HepG2 (cell line): ENCODE measurements at regions not wholly inside any gene's neighbourhood (a gene's known extent, or its start where the extent isn't known, plus 50 kb on each side); places are given as distances from the start of the nearest gene placed in this dataset.

Experiments used
- ARID5B ChIP-seq: IDR thresholded peaks from 2 replicates; pipeline ENCODE4 v1.4.0; 2020; ENCODE audit warnings: mild to moderate bottlenecking, missing genetic modification reagents
- CEBPG ChIP-seq: IDR thresholded peaks from 2 replicates; pipeline ENCODE4 v1.6.1; 2016
- FOXA3 ChIP-seq: IDR thresholded peaks from 2 replicates; pipeline ENCODE4 v1.6.1; 2016; ENCODE audit warnings: missing genetic modification reagents, missing compliant biosample characterization
- GATAD2A ChIP-seq: IDR thresholded peaks from 2 replicates; pipeline ENCODE4 v1.6.1; 2016
- HDAC1 ChIP-seq: sonication (generic); formaldehyde crosslinking; IDR thresholded peaks from 2 replicates; pipeline ENCODE4 v1.5.1; 2020; ENCODE audit warnings: mild to moderate bottlenecking, missing genetic modification reagents
- HIVEP1 ChIP-seq: sonication (generic); formaldehyde crosslinking; IDR thresholded peaks from 2 replicates; pipeline ENCODE4 v1.4.0; 2020; ENCODE audit warnings: mild to moderate bottlenecking, missing genetic modification reagents
- HMG20A ChIP-seq: IDR thresholded peaks from 2 replicates; pipeline ENCODE4 v1.6.1; 2016; ENCODE audit warnings: borderline replicate concordance
- HNF4A ChIP-seq: sonication (generic); formaldehyde crosslinking; IDR thresholded peaks from 2 replicates; pipeline ENCODE4 v1.4.0; 2020; ENCODE audit warnings: missing genetic modification reagents
- KLF11 ChIP-seq: IDR thresholded peaks from 2 replicates; pipeline ENCODE4 v1.6.1; 2016; ENCODE audit warnings: missing compliant biosample characterization
- NFATC3 ChIP-seq: sonication (generic); formaldehyde crosslinking; IDR thresholded peaks from 2 replicates; pipeline ENCODE4 v1.5.1; 2020; ENCODE audit warnings: mild to moderate bottlenecking, missing genetic modification reagents
- NFIC ChIP-seq: IDR thresholded peaks from 2 replicates; pipeline ENCODE4 v1.6.1; 2012; ENCODE audit warnings: mild to moderate bottlenecking, low read length, inconsistent platforms
- NR2F6 ChIP-seq, 2 experiments: IDR thresholded peaks; 2 replicates each; pipeline ENCODE4 v1.6.1; 2016; ENCODE audit warnings: antibody characterized with exemption in 1 of 2, mild to moderate bottlenecking in 1 of 2
- RARA ChIP-seq: IDR thresholded peaks from 2 replicates; pipeline ENCODE4 v1.6.1; 2016; ENCODE audit warnings: missing genetic modification reagents, missing compliant biosample characterization
- SMARCE1 ChIP-seq: fragments of 450-650 bp; IDR thresholded peaks from 2 replicates; pipeline ENCODE4 v1.6.1; 2017; ENCODE audit warnings: borderline replicate concordance
- SOX13 ChIP-seq, 3 experiments: fragments of 450-650 bp in 1 of 3; sonication (generic) in 1 of 3; formaldehyde crosslinking in 1 of 3; IDR thresholded peaks in 2 of 3; conservative IDR thresholded peaks in 1 of 3; 2 replicates each; pipeline versions ENCODE4 v1.5.0 to v1.6.1; 2016 to 2020; ENCODE audit warnings: antibody characterized with exemption in 1 of 3, mild to moderate bottlenecking in 1 of 3, missing compliant biosample characterization in 1 of 3, missing genetic modification reagents in 1 of 3, moderate library complexity in 1 of 3
- SOX5 ChIP-seq: IDR thresholded peaks from 2 replicates; pipeline ENCODE4 v1.6.1; 2016; ENCODE audit warnings: borderline replicate concordance
- SOX6 ChIP-seq, 2 experiments: fragments of 450-650 bp in 1 of 2; sonication (generic) in 1 of 2; formaldehyde crosslinking in 1 of 2; IDR thresholded peaks; 2 replicates each; pipeline versions ENCODE4 v1.4.0 to v1.6.1; 2017 to 2020; ENCODE audit warnings: antibody characterized with exemption in 1 of 2, mild to moderate bottlenecking in 1 of 2, missing genetic modification reagents in 1 of 2
- TBL1XR1 ChIP-seq: fragments of 150-350 bp; IDR thresholded peaks from 2 replicates; pipeline ENCODE4 v1.6.1; 2014; ENCODE audit warnings: borderline replicate concordance, low read length; ENCODE audit not compliant: partially characterized antibody
- ZNF124 ChIP-seq: sonication (generic); formaldehyde crosslinking; IDR thresholded peaks from 2 replicates; pipeline ENCODE4 v1.4.0; 2020; ENCODE audit warnings: missing genetic modification reagents
- ZNF652 ChIP-seq: IDR thresholded peaks from 2 replicates; pipeline ENCODE4 v1.6.1; 2016; ENCODE audit warnings: low read depth, borderline replicate concordance
- ZNF670 ChIP-seq: sonication (generic); formaldehyde crosslinking; IDR thresholded peaks from 2 replicates; pipeline ENCODE4 v1.8.0; 2022; ENCODE audit warnings: mild to moderate bottlenecking, missing genetic modification reagents, borderline replicate concordance
- TF ChIP-seq, protein P1 (sequence below): IDR thresholded peaks from 2 replicates; pipeline ENCODE4 v1.6.1; 2016; ENCODE audit warnings: missing genetic modification reagents, missing compliant biosample characterization
- TF ChIP-seq, protein P2 (sequence below): fragments of 450-650 bp; IDR thresholded peaks from 2 replicates; pipeline ENCODE4 v1.6.1; 2017; ENCODE audit warnings: mild to moderate bottlenecking

DNA sequence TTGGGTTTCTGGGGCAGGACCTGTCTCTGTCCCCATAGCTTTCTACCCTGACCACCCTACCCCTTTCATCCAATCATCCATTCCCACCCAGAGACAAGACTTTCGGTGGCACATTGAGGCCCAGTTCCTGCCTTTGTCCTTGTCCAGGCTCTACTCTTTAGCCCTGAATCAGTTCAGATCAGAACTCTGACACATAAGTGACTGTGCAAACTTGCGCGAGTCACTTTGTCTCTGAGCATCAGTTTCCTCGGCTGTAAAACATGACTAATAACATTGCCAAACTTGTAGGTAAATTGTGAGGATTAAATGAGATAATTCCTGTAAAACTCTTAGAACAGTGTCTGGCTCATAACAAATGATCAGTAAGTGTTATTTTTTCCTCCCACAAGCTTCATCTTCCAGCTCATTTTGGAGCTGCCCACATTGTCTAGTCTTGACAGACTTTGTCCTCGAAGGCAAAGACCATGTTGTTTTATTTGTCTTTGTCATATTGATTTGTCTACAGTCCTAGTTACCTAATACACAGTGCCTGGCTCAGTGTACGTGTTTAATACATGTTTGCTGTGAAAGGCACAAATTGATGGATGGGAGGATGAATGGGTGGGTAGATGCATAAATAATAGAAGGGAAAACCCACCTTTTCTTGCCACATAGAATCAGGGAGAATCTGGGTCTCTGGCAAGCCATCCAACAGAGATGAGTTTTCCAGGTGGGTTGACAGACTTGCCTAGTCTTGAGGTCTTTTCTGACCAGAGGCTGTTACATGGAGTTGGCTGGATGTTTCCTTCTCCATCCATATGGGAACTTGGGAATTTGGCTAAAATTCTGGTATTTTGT is 262.9 kb downstream of the OMA1 start (continued):
- peak; percentile 43; the same call in 1 of the 2 replicates for TF ChIP-seq ARID5B (CRISPR knock-in tag)
- peak; percentile 42; the same call in 1 of the 2 replicates for TF ChIP-seq RARA (CRISPR knock-in tag)
- TF ChIP-seq HIVEP1: no peak
- no peak for TF ChIP-seq SOX13 (IDR thresholded peaks at IDR 0.05)
- peak in 1 of 2 experiments; percentile 18; a peak in 1 of 4 replicates for TF ChIP-seq SOX13 (CRISPR knock-in tag; conservative IDR thresholded peaks at IDR 0.05 in 1 of 2, IDR thresholded peaks at IDR 0.05 in 1 of 2)
- TF ChIP-seq NFATC3 (CRISPR knock-in tag): no peak
- peak; percentile 55; the same call in 1 of the 2 replicates for TF ChIP-seq FOXA3
- 0 out of 2 replicates have a peak, but pooled peaks have one; percentile 19 for TF ChIP-seq HMG20A (CRISPR knock-in tag)
- peak; percentile 48; the same call in 1 of the 2 replicates for TF ChIP-seq GATAD2A (CRISPR knock-in tag)
- TF ChIP-seq NR2F6 (IDR thresholded peaks at IDR 0.05): no peak
- TF ChIP-seq NR2F6 (CRISPR knock-in tag; IDR thresholded peaks at IDR 0.05): no peak
- TF ChIP-seq ZNF652 (CRISPR knock-in tag): no peak
- TF ChIP-seq, protein P1, sequence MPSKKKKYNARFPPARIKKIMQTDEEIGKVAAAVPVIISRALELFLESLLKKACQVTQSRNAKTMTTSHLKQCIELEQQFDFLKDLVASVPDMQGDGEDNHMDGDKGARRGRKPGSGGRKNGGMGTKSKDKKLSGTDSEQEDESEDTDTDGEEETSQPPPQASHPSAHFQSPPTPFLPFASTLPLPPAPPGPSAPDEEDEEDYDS (CRISPR knock-in tag): no peak
- TF ChIP-seq KLF11 (CRISPR knock-in tag): no peak
- TF ChIP-seq, protein P2, sequence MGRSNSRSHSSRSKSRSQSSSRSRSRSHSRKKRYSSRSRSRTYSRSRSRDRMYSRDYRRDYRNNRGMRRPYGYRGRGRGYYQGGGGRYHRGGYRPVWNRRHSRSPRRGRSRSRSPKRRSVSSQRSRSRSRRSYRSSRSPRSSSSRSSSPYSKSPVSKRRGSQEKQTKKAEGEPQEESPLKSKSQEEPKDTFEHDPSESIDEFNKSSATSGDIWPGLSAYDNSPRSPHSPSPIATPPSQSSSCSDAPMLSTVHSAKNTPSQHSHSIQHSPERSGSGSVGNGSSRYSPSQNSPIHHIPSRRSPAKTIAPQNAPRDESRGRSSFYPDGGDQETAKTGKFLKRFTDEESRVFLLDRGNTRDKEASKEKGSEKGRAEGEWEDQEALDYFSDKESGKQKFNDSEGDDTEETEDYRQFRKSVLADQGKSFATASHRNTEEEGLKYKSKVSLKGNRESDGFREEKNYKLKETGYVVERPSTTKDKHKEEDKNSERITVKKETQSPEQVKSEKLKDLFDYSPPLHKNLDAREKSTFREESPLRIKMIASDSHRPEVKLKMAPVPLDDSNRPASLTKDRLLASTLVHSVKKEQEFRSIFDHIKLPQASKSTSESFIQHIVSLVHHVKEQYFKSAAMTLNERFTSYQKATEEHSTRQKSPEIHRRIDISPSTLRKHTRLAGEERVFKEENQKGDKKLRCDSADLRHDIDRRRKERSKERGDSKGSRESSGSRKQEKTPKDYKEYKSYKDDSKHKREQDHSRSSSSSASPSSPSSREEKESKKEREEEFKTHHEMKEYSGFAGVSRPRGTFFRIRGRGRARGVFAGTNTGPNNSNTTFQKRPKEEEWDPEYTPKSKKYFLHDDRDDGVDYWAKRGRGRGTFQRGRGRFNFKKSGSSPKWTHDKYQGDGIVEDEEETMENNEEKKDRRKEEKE: no peak
- TF ChIP-seq SOX6 (IDR thresholded peaks at IDR 0.05): no peak
- peak; percentile 69 for TF ChIP-seq SOX6 (CRISPR knock-in tag; IDR thresholded peaks at IDR 0.05)
- no peak for TF ChIP-seq ZNF124
- no peak for TF ChIP-seq SMARCE1
- peak; percentile 39; the same call in 1 of the 2 replicates for TF ChIP-seq HDAC1
- 0 out of 2 replicates have a peak, but pooled peaks have one; percentile 42 for TF ChIP-seq NFIC
- TF ChIP-seq HNF4A (CRISPR knock-in tag): peak; percentile 80
- TF ChIP-seq CEBPG (CRISPR knock-in tag): no peak
- TF ChIP-seq SOX5 (CRISPR knock-in tag): peak; percentile 58; the same call in 1 of the 2 replicates
- peak; percentile 85 for TF ChIP-seq TBL1XR1
- peak; percentile 49; the same call in 1 of the 2 replicates for TF ChIP-seq ZNF670 (CRISPR knock-in tag)
